Stomach (tissue), 8 donors: ENCODE measurements at regions not wholly inside any gene's neighbourhood (a gene's known extent, or its start where the extent isn't known, plus 50 kb on each side); places are given as distances from the start of the nearest gene placed in this dataset.

Experiments used
- DNase-seq, 2 donors: peaks; one replicate each; pipeline versions ENCODE4 v3.0.0 to v3.0.0-alpha.2; 2013 to 2019
- H3K27ac ChIP-seq, 5 donors: fragments of 200-600 bp in 4 of 5; sonication (generic) in 4 of 5; one replicate each; pipeline ENCODE4 v1.5.1; 2013 to 2019; ENCODE audit warnings: mild to moderate bottlenecking in 1 of 5, moderate library complexity in 1 of 5
- H3K27me3 ChIP-seq, 3 donors: fragments of 200-600 bp; sonication (generic); one replicate each; pipeline ENCODE4 v1.5.1; 2017 to 2019; ENCODE audit warnings: mixed run types in 1 of 3
- H3K36me3 ChIP-seq, 4 donors: fragments of 200-600 bp; sonication (generic); 1 replicate in 3 of 4; 2 replicates in 1 of 4; pipeline ENCODE4 v1.5.1; 2016 to 2019
- H3K4me1 ChIP-seq, 4 donors: fragments of 200-600 bp; sonication (generic); one replicate each; pipeline ENCODE4 v1.5.1; 2016 to 2019
- H3K4me3 ChIP-seq, 4 donors: fragments of 200-600 bp; sonication (generic) in 3 of 4; one replicate each; pipeline ENCODE4 v1.5.1; 2016 to 2019; ENCODE audit warnings: mild to moderate bottlenecking in 1 of 4
- H3K9me3 ChIP-seq, 4 donors: fragments of 200-600 bp; sonication (generic); one replicate each; pipeline ENCODE4 v1.5.1; 2016 to 2019
- EP300 ChIP-seq: sonication (generic); formaldehyde crosslinking; IDR thresholded peaks from one replicate; pipeline ENCODE4 v1.6.1; 2017; ENCODE audit warnings: antibody characterized with exemption
- POLR2A ChIP-seq, 4 donors: fragments of 450-650 bp; IDR thresholded peaks; one replicate each; pipeline ENCODE4 v1.6.1; 2016; ENCODE audit warnings: antibody characterized with exemption in 4 of 4, control low read depth in 2 of 4, mild to moderate bottlenecking in 1 of 4, moderate library complexity in 1 of 4
- POLR2AphosphoS5 ChIP-seq, 3 donors: sonication (generic); formaldehyde crosslinking; IDR thresholded peaks; one replicate each; pipeline ENCODE4 v1.6.1; 2016; ENCODE audit warnings: antibody characterized with exemption in 3 of 3
- WGBS, 5 donors: extraction: QIAGEN DNeasy Blood & Tissue Kit in 3 of 5; methylation state at CpG; one replicate each; pipeline versions ENCODE4 v1.1.5 to v1.1.7; 2013 to 2018; 5-methylcytosine and 5-hydroxymethylcytosine counted together
- intact Hi-C: fragments of 100-400 bp; cut with DNase I; formaldehyde crosslinking; loops from one replicate; pipeline ENCODE4 v1.15.1; 2023; ENCODE audit warnings: low total_unique reads
- TF ChIP-seq, protein P1 (sequence below), 7 experiments: fragments of 450-650 bp in 4 of 7; fragments of 200-600 bp in 3 of 7; sonication (generic) in 3 of 7; IDR thresholded peaks; one replicate each; pipeline ENCODE4 v1.5.1; 2016 to 2019; ENCODE audit warnings: antibody characterized with exemption in 7 of 7, control low read depth in 2 of 7, mild to moderate bottlenecking in 1 of 7
- donor health status: healthy with polysubstance abuse.
- donor health status: Bipolar disorder and iron deficiency.
- donor health status: healthy.

DNA sequence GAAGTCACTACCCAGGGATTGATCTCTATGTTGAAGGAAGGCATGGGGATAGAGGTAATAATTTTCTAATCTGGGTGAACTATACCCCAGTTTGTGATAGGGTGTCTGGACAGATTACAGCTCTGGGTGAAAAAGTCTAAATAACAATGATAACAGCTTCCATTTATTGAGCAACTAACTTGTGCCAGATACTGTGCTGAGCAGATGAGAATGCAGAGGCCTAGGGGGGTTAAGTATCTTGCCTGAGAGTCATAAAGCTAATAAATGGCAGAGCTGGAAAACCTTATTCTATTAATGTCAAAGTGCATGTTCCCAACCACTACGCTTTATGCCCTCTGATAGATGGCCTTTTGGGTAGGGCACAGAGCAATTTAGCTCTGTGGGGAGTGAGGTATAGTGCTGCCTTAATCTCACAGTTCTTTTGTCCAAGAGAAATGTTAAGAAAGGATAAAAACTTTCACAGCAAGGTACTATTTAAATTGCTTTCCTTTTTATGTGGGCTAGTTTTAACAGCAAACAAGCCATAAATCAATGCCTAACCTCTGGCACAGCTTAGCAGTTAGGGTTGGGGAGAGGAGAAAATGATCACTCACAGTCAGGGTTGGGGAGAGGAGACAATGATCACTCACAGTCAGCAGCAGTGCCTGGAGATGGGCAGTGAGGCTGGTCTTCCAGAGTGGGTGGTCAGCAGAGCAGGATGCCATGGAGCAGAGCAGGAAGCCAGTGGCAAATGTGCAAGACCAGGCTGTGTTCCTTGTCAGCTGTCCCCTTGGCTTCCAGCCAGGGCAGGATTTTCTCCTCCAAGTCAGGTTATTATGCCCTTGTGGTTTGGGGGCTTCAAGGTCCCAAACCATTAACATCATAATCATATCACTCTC, 187.0 kb downstream of the CARTPT start:
- DNase-seq: peak in 1 of 2 donors; percentile 60
- Histone ChIP-seq H3K9me3 (no peaks in the 10 kb centered on the region), H3K4me1 (peaks cover 0 to 22% (median 6%) of the 10 kb centered on the region in 4 donors), H3K27ac (no peak overlapping the region), H3K27me3 (no peaks in the 10 kb centered on the region), H3K4me3 (no peak overlapping the region), H3K36me3 (no peaks in the 10 kb centered on the region)
- TF ChIP-seq POLR2AphosphoS5 (IDR thresholded peaks at IDR 0.05) (no peak), EP300 (no peak), POLR2A (IDR thresholded peaks at IDR 0.05) (no peak)
- TF ChIP-seq, protein P1, sequence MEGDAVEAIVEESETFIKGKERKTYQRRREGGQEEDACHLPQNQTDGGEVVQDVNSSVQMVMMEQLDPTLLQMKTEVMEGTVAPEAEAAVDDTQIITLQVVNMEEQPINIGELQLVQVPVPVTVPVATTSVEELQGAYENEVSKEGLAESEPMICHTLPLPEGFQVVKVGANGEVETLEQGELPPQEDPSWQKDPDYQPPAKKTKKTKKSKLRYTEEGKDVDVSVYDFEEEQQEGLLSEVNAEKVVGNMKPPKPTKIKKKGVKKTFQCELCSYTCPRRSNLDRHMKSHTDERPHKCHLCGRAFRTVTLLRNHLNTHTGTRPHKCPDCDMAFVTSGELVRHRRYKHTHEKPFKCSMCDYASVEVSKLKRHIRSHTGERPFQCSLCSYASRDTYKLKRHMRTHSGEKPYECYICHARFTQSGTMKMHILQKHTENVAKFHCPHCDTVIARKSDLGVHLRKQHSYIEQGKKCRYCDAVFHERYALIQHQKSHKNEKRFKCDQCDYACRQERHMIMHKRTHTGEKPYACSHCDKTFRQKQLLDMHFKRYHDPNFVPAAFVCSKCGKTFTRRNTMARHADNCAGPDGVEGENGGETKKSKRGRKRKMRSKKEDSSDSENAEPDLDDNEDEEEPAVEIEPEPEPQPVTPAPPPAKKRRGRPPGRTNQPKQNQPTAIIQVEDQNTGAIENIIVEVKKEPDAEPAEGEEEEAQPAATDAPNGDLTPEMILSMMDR (IDR thresholded peaks at IDR 0.05): no peak
- intact Hi-C loops: no loop called here
- WGBS, 5 donors: 55 to 78% (median 73%) methylated on average over 1 of the region's 1 CpG

DNA sequence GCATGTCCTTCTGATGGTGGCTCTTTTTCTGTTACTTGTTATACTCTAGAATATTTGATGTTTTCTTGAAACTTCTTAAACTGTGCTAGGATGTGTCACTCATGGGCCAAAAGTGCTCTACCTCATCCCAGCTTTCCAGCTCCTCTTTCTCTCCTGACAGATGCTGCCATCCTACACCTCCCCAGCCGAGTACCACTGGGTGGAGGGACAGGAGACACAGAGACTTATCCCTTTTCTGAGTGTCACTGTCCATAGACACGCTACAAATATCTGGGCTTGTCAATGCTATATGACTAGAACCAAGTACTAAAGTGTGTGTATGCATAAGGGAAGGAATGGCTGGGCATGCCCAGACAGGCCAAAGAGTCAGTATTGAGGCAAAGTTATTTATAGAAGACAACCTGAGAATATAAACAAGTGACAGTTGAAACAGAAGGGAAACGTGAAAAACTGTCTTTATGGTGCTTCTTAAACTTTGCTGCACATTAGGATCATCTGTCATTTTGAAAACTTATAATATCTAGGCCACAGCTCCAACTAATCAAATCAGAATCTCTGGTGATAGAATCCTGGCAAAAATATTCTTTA, 188.0 kb downstream of the CARTPT start:
- no peaks in the 10 kb centered on the region for H3K27me3 ChIP-seq
- H3K4me1 ChIP-seq: peaks cover 0 to 22% (median 6%) of the 10 kb centered on the region in 4 donors
- no peak overlapping the region for H3K27ac ChIP-seq
- TF ChIP-seq POLR2A (IDR thresholded peaks at IDR 0.05) (no peak), POLR2AphosphoS5 (IDR thresholded peaks at IDR 0.05) (no peak), EP300 (no peak)
- TF ChIP-seq, protein P1 (IDR thresholded peaks at IDR 0.05): no peak
- H3K4me3 ChIP-seq: no peak overlapping the region
- DNase-seq: no peak
- intact Hi-C loops: no loop called here
- H3K9me3 ChIP-seq: no peaks in the 10 kb centered on the region
- WGBS, 5 donors: 53 to 62% (median 60%) methylated on average over 3 of the region's 3 CpGs
- H3K36me3 ChIP-seq: no peaks in the 10 kb centered on the region

DNA sequence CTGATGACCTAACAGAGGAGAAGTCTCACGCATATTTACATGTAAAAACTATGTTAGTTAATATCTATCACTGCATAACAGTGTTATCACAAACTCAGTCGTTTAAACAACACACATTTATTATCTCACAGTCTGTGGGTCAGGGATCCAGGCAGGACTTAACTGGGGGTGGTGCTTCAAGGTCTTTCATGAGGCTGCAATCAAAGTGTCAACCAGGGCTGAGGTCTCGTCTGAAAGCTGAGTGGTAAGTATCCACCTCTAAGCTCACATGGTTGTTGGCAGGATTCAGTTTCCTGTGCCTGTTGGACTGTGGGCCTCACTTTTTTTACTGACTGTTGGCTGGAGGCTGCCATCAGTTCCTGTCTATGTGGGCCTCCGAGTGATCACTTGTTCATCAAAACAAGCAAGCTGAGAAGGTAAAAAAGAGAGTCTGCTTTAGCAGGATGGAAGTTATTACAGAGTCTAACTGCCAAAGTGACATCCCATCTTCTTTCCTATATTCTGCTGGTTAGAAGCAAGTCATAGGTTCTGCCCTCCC, 188.6 kb downstream of the CARTPT start:
- intact Hi-C loops: no loop called here
- Histone ChIP-seq H3K36me3 (no peaks in the 10 kb centered on the region), H3K4me1 (peaks cover 0 to 22% (median 6%) of the 10 kb centered on the region in 4 donors), H3K27me3 (no peaks in the 10 kb centered on the region), H3K27ac (no peak overlapping the region), H3K4me3 (no peak overlapping the region), H3K9me3 (no peaks in the 10 kb centered on the region)
- no peak for DNase-seq
- TF ChIP-seq EP300 (no peak), POLR2A (IDR thresholded peaks at IDR 0.05) (no peak), POLR2AphosphoS5 (IDR thresholded peaks at IDR 0.05) (no peak)
- TF ChIP-seq, protein P1 (IDR thresholded peaks at IDR 0.05): no peak
- WGBS, 5 donors: 34 to 47% (median 37%) methylated on average over 4 of the region's 4 CpGs

DNA sequence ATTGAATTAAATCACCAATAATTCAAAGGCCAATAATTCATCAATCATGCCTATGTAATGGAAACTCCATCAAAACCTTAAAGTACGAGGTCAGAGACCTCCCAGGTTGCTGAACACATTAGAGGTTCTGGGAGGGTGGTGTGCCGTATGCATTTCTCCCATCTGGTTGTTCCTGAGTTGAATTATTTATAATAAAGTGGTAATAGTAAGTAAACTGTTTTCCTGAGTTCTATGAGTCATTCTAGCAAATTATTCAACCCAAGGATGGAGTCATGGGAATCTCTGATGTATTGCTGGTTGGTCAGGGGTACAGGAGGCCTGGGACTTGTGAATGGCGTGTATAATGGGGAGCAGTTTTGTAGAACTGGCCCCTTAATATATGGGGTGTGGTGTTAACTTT, 191.7 kb downstream of the CARTPT start:
- 59 to 81% (median 69%) methylated on average over 3 of the region's 3 CpGs for WGBS, 5 donors
- no peak for TF ChIP-seq POLR2A (IDR thresholded peaks at IDR 0.05)
- no peak for TF ChIP-seq POLR2AphosphoS5 (IDR thresholded peaks at IDR 0.05)
- TF ChIP-seq EP300: no peak
- TF ChIP-seq, protein P1 (IDR thresholded peaks at IDR 0.05): no peak
- intact Hi-C loops: no loop called here
- no peaks in the 10 kb centered on the region for H3K9me3 ChIP-seq
- DNase-seq: no peak
- H3K4me3 ChIP-seq: no peak overlapping the region
- no peak overlapping the region for H3K27ac ChIP-seq
- H3K36me3 ChIP-seq: no peaks in the 10 kb centered on the region
- H3K4me1 ChIP-seq: peaks cover 0 to 30% (median 6%) of the 10 kb centered on the region in 4 donors
- no peaks in the 10 kb centered on the region for H3K27me3 ChIP-seq
